Epithelial cell of proximal tubule (primary cell): ENCODE measurements at regions not wholly inside any gene's neighbourhood (a gene's known extent, or its start where the extent isn't known, plus 50 kb on each side); places are given as distances from the start of the nearest gene placed in this dataset.

Experiments
- DNase-seq: peaks from one replicate; pipeline ENCODE4 v3.0.0-alpha.2; 2011; ENCODE audit warnings: low read depth
- H3K4me3 ChIP-seq: 2 replicates; pipeline ENCODE4 v1.5.1; 2011; ENCODE audit warnings: low read depth, mild to moderate bottlenecking, low read length
- TF ChIP-seq, protein P1 (sequence below): conservative IDR thresholded peaks from 2 replicates; pipeline ENCODE4 v1.5.1; 2012; ENCODE audit warnings: low read depth, mild to moderate bottlenecking, low read length

DNA sequence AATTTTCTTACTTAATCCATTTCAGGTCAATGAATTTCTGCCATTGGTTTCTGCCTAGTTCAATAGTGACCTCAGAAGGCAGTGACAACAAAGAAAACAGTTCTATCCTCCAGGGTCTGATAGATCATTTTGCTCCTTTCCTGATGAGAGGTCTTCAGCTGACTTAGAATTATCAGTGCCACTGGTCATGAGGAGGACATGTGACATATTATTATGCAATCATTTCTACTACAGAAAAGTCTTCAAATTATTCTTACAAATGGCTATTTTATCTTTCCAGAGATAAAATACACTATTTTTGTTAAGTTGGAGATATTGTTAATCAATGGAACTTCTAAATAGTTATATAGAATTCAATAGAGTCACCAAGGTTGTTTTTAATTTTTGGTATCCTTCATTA, 360.0 kb upstream of the GALNT5 start:
- TF ChIP-seq, protein P1, sequence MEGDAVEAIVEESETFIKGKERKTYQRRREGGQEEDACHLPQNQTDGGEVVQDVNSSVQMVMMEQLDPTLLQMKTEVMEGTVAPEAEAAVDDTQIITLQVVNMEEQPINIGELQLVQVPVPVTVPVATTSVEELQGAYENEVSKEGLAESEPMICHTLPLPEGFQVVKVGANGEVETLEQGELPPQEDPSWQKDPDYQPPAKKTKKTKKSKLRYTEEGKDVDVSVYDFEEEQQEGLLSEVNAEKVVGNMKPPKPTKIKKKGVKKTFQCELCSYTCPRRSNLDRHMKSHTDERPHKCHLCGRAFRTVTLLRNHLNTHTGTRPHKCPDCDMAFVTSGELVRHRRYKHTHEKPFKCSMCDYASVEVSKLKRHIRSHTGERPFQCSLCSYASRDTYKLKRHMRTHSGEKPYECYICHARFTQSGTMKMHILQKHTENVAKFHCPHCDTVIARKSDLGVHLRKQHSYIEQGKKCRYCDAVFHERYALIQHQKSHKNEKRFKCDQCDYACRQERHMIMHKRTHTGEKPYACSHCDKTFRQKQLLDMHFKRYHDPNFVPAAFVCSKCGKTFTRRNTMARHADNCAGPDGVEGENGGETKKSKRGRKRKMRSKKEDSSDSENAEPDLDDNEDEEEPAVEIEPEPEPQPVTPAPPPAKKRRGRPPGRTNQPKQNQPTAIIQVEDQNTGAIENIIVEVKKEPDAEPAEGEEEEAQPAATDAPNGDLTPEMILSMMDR: no peak
- no peak for DNase-seq

DNA sequence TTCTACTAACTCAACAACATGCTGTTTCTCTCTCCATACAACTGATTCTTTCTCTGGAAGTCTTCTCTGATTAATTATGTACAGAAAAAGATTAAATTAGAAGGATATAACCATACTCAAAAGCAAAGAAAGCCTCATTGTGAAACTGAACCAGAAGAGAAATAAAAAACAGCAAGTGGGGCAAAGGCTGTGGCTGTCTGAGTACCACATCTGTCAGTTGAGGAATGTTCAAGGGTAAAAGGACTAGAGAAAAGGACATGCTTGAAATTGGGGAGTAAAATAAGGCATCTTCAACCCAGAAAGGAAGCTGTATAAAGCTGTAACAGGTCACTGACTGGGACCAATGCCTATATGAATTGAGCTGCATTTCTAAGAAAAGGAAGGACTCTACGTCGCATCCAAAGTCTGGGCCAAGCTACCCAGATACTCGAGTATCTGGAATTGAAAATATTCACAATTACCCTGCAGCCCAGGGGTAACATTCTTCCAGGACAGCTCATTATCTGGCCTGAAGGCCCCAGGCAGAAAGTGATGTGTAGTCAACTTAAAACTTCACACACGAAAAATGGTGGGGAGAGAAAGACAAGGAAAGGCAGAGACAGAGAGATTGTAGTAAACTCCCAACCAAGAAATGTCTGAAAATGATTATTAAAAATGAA, 356.0 kb upstream of the GALNT5 start:
- H3K4me3 ChIP-seq: no peak overlapping the region
- DNase-seq: no peak
- TF ChIP-seq, protein P1: no peak

More for the DNA sequence above, 360.0 kb upstream of the GALNT5 start:
- H3K4me3 ChIP-seq: no peak overlapping the region

DNA sequence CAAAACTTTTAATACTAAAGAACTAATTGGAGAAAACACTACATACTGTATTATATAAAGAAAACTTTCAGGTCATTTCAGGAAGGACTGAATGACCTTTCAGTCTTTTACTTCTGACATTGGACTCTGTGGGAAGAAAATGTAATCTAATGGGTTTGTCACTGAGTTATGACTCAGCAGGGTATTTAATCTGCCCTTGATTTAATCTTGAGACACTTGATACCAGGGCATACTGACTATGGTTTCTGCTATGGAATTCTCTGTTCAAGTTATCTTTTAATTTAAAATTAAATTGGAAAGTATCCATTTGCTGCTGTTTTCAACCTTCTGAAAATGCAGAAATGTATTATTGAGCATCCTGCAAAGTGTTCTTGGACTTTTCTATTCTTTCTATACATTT, 354.2 kb upstream of the GALNT5 start:
- TF ChIP-seq, protein P1: no peak
- no peak for DNase-seq
- H3K4me3 ChIP-seq: no peak overlapping the region

DNA sequence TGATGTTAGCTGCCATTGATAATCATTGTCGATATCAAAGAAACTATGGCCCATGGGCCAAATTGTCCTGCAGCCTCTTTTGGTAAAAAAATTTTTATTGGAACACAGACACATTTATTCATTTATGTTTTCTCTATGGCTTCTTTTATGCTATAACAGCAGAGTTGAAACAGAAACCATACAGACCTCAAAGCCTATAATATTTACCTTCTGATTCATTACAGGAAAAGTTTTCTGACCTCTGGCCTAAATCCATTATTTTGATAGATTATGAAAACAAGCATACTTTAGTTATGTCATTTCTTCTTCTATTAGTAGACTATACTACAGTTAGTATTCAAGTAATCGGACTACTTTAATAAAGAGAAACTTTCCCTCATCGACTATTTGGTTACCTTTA, 349.7 kb upstream of the GALNT5 start:
- no peak for DNase-seq
- TF ChIP-seq, protein P1: no peak
- H3K4me3 ChIP-seq: no peak overlapping the region

DNA sequence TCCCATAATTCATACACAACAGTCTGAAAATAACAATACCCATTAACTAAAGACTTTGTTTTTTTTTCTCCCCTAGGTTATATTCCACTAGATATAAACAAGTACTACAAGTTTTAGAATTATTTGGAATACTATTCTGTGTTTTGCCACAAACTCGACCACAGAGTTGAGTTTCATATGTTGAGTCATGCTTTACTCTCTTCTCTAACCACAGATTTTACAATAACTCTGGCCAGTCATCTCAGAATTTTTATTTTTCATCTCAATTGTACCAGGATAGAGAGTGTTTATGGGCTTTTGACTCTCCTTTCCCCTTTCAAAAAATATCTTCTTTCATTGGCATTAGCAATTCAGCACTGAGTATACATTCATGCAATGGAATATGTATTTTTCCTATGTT, 348.7 kb upstream of the GALNT5 start:
- TF ChIP-seq, protein P1: no peak
- DNase-seq: no peak
- H3K4me3 ChIP-seq: no peak overlapping the region

DNA sequence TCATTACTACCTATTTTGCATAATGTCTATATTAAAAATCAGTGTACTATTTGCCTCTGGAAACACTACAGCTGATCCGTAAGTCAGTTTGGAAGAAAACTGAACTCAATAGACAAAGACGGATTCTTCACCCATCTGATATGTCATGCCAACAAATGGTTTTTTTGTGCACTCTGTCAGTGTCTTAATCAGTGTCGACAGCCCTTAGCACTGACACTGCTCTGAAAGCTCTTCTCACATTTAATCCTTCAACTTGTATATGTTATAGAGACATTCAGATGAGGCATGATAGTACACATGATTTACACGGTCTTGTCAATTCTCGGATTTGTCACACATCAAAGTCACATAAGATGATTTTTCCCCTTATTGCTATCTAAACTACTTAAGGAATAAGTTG, 347.5 kb upstream of the GALNT5 start:
- TF ChIP-seq, protein P1: no peak
- no peak for DNase-seq
- H3K4me3 ChIP-seq: no peak overlapping the region

DNA sequence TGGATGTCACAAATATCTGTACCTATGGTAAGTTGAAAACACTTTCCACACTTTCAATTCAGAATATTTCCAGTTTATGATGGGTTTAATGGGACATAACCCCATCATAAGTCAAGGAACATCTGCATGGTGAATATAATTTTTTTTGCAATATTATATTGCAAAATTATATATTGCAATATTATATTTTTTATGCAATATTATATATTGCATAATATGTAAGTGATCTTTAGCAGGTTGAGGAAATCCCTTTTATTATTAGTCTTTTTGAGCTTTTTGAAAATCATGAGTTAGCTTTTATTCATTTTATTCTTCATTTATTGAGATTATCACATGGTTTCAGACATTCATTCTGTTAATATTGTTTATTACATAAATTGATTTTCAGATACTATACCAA, 342.2 kb upstream of the GALNT5 start:
- no peak overlapping the region for H3K4me3 ChIP-seq
- TF ChIP-seq, protein P1: no peak
- no peak for DNase-seq
